DMS53 treated with DMSO at 0.1 percent for 48 hours (cell line): ENCODE measurements at regions not wholly inside any gene's neighbourhood (a gene's known extent, or its start where the extent isn't known, plus 50 kb on each side); places are given as distances from the start of the nearest gene placed in this dataset.

ENCODE experiments used
- DNase-seq: peaks from one replicate; lab custom pipeline; 2025; ENCODE audit not compliant: unreplicated experiment; lab: John Stamatoyannopoulos, UW

- no peak for DNase-seq
Observed at GRCh38 chr15:35764661-35765519, 218.9 kb upstream of the DPH6 start.

- DNase-seq, result no peak
Observed at GRCh38 chr15:35768949-35769348, 223.0 kb upstream of the DPH6 start.

- no peak for DNase-seq
Observed at GRCh38 chr15:35769656-35770055, 223.7 kb upstream of the DPH6 start.

- no peak for DNase-seq
Observed at GRCh38 chr15:35771746-35772442, 225.9 kb upstream of the DPH6 start.

- no peak for DNase-seq
Observed at GRCh38 chr15:35774653-35775052, 228.7 kb upstream of the DPH6 start.

GRCh38 chr15:35775471-35775870 is 229.5 kb upstream of the DPH6 start:
- no peak for DNase-seq

- no peak for DNase-seq
Observed at GRCh38 chr15:35777061-35777460, 231.1 kb upstream of the DPH6 start.

- no peak for DNase-seq
Observed at GRCh38 chr15:35783203-35783602, 237.2 kb upstream of the DPH6 start.

GRCh38 chr15:35784745-35785144 is 238.8 kb upstream of the DPH6 start:
- DNase-seq, result no peak

- no peak for DNase-seq
Observed at GRCh38 chr15:35810007-35810406, 264.0 kb upstream of the DPH6 start.

GRCh38 chr15:35813573-35813972 is 267.6 kb upstream of the DPH6 start:
- no peak for DNase-seq

GRCh38 chr15:35818846-35819245 is 272.9 kb upstream of the DPH6 start:
- DNase-seq, result no peak

- no peak for DNase-seq
Observed at GRCh38 chr15:35822153-35822552, 276.2 kb upstream of the DPH6 start.

- DNase-seq, result no peak
Observed at GRCh38 chr15:35827141-35827540, 281.2 kb upstream of the DPH6 start.

- no peak for DNase-seq
Observed at GRCh38 chr15:35827911-35828310, 281.9 kb upstream of the DPH6 start.

GRCh38 chr15:35833581-35833980 is 287.6 kb upstream of the DPH6 start:
- no peak for DNase-seq

- no peak for DNase-seq
Observed at GRCh38 chr15:35834216-35834830, 288.4 kb upstream of the DPH6 start.

GRCh38 chr15:35834866-35835265 is 288.9 kb upstream of the DPH6 start:
- no peak for DNase-seq

GRCh38 chr15:35838424-35839111 is 292.6 kb upstream of the DPH6 start:
- DNase-seq, result no peak

GRCh38 chr15:35842631-35843030 is 296.7 kb upstream of the DPH6 start:
- DNase-seq, result no peak

- no peak for DNase-seq
Observed at GRCh38 chr15:35843498-35843897, 297.5 kb upstream of the DPH6 start.
